Motor neuron (in vitro differentiated cells): ENCODE measurements at regions not wholly inside any gene's neighbourhood (a gene's known extent, or its start where the extent isn't known, plus 50 kb on each side); places are given as distances from the start of the nearest gene placed in this dataset.

ENCODE experiments used
- ATAC-seq, 8 experiments: fragments of 200-7000 bp; cut with Tn5 transposase; replicated peaks in 6 of 8; 2 replicates each; pipeline ENCODE4 v1.8.0; 2021; ENCODE audit warnings: mild to moderate bottlenecking in 8 of 8, moderate library complexity in 8 of 8
- H3K27ac ChIP-seq, 2 donors: fragments of 250-450 bp; sonication (Bioruptor Pico); 2 replicates each; pipeline ENCODE4 v1.9.0; 2021; ENCODE audit warnings: antibody characterized with exemption in 2 of 2, mild to moderate bottlenecking in 2 of 2, moderate library complexity in 1 of 2
- H3K4me1 ChIP-seq, 2 donors: fragments of 250-450 bp; sonication (Bioruptor Pico); replicated peaks in 1 of 2; 2 replicates each; pipeline ENCODE4 v1.6.1; 2021; ENCODE audit warnings: antibody characterized with exemption in 2 of 2, mild to moderate bottlenecking in 2 of 2, moderate library complexity in 1 of 2
- H3K4me3 ChIP-seq, 5 donors: fragments of 250-450 bp; sonication (Bioruptor Pico); 2 replicates each; pipeline ENCODE4 v1.9.0; 2021; ENCODE audit warnings: antibody characterized with exemption in 5 of 5, mild to moderate bottlenecking in 5 of 5, moderate library complexity in 4 of 5
- WGBS, 10 experiments: fragments of 450-650 bp; shearing (Covaris generic); methylation state at CpG; one replicate each; pipeline ENCODE4 v1.0.0; 2022; 5-methylcytosine and 5-hydroxymethylcytosine counted together
- in situ Hi-C, 9 experiments: fragments of 400-800 bp; cut with MboI; loops; one replicate each; pipeline ENCODE4 v1.15.0; 2021; ENCODE audit warnings: low sequenced_read_pairs in 9 of 9, low pct_unique_long_range_greater_than_20kb in 2 of 9; ENCODE audit not compliant: unreplicated experiment in 9 of 9

DNA sequence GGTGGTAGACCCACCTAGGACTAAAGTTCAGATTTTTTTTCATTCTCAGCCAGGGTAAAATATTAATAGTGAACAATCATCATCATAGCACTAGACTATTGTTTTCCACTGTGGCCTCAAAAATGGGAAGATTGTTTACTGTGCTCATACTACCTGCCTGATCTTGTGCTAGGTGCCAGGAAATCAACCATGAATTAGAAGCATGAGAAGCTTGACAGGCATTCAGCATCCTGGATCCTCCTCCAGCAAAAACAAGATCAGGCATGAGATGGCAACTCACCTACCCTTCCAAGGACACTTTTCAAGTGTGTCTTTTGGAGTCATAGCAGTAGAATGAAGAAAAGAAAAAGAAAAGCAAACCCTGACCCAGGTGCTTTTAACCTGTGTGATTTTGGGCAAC, 174.2 kb downstream of the CYLD start:
- no peak overlapping the region for H3K27ac ChIP-seq
- no peak for ATAC-seq
- peaks cover 17 to 27% of the 10 kb centered on the region in 2 donors for H3K4me1 ChIP-seq
- no peak overlapping the region for H3K4me3 ChIP-seq
- in situ Hi-C loops: no loop called here

DNA sequence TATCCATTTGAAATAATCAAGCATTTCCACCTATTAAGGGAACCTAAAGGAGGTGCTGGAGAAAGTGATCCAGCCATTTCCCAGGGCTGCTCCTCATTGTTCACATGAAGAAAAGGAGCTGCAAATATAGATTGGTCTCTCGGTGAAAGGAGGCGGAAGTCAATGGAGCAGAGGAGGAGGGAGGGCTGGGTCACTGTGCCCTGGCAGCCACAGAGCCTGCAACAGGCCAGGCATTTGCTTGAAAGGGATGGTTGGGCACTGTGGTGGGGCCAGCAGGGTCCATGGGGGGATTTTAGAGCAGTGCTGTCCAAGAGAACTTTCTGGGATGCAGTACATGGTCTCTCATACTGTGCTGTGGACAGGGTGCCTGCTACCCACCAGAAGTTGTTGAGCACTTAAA, 173.2 kb downstream of the CYLD start:
- Histone ChIP-seq H3K4me3 (no peak overlapping the region), H3K4me1 (peaks cover 26 to 36% of the 10 kb centered on the region in 2 donors), H3K27ac (no peak overlapping the region)
- 33 to 54% (median 43%) methylated on average over 2 of the region's 2 CpGs; no CpG with 5 or more reads in 7 of the 10 experiments for WGBS, 10 experiments
- in situ Hi-C loops: no loop called here
- peak in 2 of 8 experiments; percentile 32 to 53 for ATAC-seq

DNA sequence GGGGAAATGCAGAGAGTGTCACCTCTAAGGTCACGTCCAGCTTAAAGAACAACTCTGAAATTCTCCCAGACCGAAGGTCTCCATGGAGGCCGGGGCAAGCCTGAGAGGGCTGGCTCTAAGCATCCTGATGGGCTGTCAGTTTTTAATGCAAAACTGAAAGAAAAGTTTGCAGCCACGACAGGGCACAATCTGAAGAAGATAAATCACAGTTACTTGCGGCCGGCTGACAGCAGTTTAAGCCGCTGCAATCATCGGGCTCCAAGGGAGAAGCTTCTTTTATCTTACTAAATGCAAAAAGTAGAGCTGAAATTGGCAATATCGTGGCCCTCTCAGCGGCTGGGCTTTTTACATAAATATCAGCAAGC, 168.8 kb downstream of the CYLD start:
- Histone ChIP-seq H3K4me1 (peaks cover 17 to 22% of the 10 kb centered on the region in 2 donors), H3K4me3 (no peak overlapping the region), H3K27ac (no peak overlapping the region)
- in situ Hi-C loops: no loop called here
- peak in 6 of 8 experiments; percentile 40 to 82 (median 78) for ATAC-seq
- whole genome bisulfite sequencing, 10 experiments: 4 to 33% (median 14%) methylated on average over 1 to 10 of the region's 10 CpGs

DNA sequence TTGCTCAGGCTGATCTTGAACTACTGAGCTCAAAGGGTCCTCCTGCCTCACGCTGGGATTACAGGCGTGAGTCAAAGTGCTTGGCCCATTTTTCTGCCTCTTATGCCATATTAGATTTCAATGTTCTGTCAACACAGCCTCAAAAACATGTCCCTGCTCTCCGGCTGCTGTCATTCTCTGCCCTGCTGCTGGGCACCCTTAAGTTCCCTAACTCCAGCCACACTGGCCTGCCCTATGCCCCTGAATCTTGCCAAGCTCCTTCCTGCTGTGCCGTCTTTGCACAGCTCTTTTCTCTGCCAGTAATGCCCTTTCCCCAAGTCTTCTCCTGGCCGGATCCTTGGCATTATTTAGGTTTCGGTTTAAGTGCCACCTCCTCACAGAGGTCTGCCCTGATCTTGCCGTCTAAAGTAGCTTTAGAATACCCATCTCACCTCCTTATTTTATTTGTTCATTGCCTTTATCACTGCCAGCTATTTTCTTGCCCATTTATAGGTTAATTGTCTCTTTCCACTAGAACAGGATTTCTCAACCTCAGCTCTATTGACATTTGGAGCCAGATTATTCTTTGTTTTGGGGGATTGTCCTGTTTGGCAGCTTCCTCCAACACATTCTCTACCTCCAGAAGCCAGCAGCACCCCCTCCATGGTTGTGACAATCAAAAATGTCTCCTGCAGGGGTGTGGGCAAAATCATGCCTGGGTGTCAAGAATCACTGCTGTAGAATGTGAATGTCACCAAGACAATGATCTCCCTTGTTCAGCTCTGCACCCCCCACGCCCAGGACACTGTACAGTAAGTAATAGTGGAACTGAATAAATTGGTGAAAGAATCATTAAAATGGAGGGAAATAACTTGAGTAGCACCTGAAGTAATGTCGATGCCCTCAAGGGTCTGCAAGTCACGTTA, 168.2 kb downstream of the CYLD start:
- Histone ChIP-seq H3K27ac (no peak overlapping the region), H3K4me3 (no peak overlapping the region), H3K4me1 (peaks cover 13 to 22% of the 10 kb centered on the region in 2 donors)
- 7 to 82% (median 53%) methylated on average over 2 to 7 of the region's 10 CpGs; no CpG with 5 or more reads in 1 of the 10 experiments for WGBS, 10 experiments
- in situ Hi-C loops: no loop called here
- peak in 5 of 8 experiments; percentile 32 to 50 (median 38) for ATAC-seq

DNA sequence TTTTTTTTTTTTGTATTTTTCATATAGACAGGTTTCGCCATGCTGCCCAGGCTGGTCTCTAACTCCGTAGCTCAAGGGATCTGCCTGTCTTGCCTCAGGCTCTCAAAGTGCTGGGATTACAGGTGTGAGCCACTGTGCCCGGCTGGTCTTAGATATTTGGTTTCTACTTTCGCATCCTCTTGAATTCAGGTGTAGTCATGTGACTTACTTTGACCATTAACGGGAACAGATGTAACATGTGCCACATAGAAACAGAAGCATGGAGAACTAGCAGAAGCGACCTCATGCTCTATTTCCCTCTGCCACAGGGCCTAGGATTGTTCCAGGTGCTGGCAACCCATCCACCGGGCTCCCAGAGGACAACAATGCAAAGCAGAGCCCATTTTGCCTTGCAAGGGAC, 166.6 kb downstream of the CYLD start:
- in situ Hi-C loops: no loop called here
- no peak for ATAC-seq
- 39 to 100% (median 95%) methylated on average over 1 to 7 of the region's 7 CpGs; no CpG with 5 or more reads in 3 of the 10 experiments for WGBS, 10 experiments

DNA sequence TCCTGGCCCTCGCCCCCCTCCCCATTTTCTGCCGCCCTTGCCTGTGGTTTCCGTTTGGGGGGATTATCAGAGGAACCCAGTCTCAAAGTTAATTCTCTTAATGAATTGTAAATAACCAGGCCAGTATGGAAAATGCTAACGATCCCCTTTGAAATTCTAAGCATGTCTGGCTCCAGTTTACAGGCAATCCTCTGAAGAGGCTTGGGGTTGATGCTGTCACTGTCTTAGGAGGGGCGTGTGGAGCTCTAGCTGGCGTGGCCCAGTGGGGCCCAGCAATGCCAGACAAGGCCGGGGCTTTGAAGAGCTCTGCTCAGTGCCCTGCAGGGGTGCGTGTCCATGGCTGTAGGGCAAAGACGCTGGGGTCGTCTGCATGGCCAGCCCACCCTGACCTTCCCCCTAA, 164.6 kb downstream of the CYLD start:
- ATAC-seq: peak; percentile 41 to 77 (median 62)
- 0 to 83% (median 37%) methylated on average over 1 to 7 of the region's 10 CpGs; no CpG with 5 or more reads in 4 of the 10 experiments for WGBS, 10 experiments
- in situ Hi-C loops: no loop called here
- Histone ChIP-seq H3K4me3 (no peak overlapping the region), H3K4me1 (peaks cover 11 to 16% of the 10 kb centered on the region in 2 donors), H3K27ac (no peak overlapping the region)

More for the DNA sequence above, 166.6 kb downstream of the CYLD start:
- Histone ChIP-seq H3K27ac (no peak overlapping the region), H3K4me3 (no peak overlapping the region), H3K4me1 (peaks cover 11 to 22% of the 10 kb centered on the region in 2 donors)

DNA sequence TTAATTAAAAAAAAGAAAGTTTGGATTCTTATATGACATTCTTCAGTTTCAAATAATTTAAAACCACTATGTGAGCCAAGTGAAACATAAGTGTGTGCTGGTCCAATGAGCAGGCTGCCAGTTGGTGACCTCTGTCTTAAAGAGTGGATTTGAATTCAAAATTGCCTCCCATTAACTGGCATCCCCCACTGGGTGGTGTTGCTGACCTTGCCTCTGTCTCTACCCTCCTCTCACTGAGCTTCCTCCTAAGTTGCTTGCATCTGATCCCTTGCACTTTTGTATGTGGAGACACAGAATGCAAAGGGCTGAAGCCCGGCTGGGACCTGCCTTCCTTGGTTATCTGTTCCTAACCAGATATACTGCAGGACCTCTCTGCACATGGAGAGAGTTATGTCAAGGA, 160.6 kb downstream of the CYLD start:
- H3K4me1 ChIP-seq: no peaks in the 10 kb centered on the region
- in situ Hi-C loops: no loop called here
- H3K27ac ChIP-seq: no peak overlapping the region
- H3K4me3 ChIP-seq: no peak overlapping the region
- peak in 5 of 8 experiments; percentile 26 to 61 (median 45) for ATAC-seq
- 17 to 40% methylated on average over 1 of the region's 1 CpG; no CpG with 5 or more reads in 8 of the 10 experiments for WGBS, 10 experiments

DNA sequence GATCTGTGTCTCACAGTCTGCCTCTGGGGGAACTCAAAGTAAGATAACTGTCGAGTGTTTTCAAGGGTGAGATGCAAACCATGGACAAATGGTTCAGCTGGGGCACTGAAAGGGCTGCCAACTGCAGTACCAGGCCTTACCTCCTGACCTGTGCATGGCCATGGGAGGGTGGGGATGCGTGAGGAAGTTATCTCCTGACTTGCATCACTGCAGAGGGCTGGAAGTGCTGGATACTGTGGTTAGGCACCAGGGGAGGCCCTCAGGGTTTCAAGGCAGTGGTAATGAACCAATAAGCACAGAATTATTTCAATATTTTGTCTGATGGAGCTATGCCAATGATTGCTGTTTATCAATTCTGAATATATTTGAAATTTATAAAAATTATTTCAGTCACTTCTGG, 159.2 kb downstream of the CYLD start:
- Histone ChIP-seq H3K4me3 (no peak overlapping the region), H3K27ac (no peak overlapping the region), H3K4me1 (no peaks in the 10 kb centered on the region)
- ATAC-seq: no peak
- in situ Hi-C loops: no loop called here
- WGBS, 10 experiments: 0 to 100% (median 96%) methylated on average over 1 to 2 of the region's 2 CpGs; no CpG with 5 or more reads in 4 of the 10 experiments

DNA sequence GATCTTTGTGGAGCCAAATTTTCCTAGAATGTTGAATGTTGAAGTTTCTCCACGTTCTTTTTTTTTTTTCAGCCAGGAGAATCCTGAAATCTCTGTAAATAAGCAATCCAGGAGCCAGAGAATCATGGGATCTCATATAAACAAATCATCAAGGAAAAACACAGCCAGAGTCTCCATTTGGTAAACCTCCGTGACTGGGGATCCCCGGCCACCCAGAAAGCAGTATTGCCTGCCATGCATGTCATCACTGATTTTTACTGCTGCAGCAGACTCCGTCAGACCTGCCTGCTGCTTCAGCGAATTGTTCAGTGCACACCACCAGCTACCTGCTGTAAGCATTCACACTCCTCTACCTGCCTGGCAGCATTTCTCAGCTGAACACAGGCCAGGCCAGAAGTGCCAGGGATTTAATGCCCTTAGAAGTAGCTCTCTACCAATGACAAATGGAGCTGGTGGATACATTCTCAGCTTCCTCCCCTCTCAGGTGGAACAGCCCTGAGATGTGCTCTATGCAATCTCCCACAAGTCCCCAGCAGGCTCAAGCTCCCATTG, 158.6 kb downstream of the CYLD start:
- H3K27ac ChIP-seq: no peak overlapping the region
- ATAC-seq: no peak
- H3K4me3 ChIP-seq: no peak overlapping the region
- in situ Hi-C loops: no loop called here
- no peaks in the 10 kb centered on the region for H3K4me1 ChIP-seq
- 0 to 80% (median 61%) methylated on average over 2 to 5 of the region's 5 CpGs for WGBS, 10 experiments

DNA sequence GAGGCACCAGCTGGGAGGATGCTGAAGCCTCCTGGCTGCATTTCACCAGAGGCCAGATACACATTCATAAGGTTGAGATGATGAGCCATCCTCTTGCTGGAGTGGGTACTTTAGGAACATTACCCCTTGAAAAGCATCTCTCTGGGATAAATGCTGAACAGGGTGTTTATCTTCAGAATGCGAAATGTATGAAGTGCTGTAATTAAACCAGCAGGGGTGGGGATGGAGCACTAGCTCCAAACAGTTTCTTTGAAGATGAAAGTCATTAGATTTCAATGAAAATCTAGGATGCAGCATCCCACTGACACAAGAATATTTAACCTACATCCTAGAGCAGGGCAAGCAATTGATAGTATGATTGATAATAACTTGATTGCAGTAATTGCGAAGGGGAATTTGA, 158.1 kb downstream of the CYLD start:
- Histone ChIP-seq H3K4me3 (no peak overlapping the region), H3K27ac (no peak overlapping the region), H3K4me1 (no peaks in the 10 kb centered on the region)
- in situ Hi-C loops: no loop called here
- 37 to 100% (median 83%) methylated on average over 1 to 2 of the region's 2 CpGs; no CpG with 5 or more reads in 1 of the 10 experiments for WGBS, 10 experiments
- no peak for ATAC-seq

DNA sequence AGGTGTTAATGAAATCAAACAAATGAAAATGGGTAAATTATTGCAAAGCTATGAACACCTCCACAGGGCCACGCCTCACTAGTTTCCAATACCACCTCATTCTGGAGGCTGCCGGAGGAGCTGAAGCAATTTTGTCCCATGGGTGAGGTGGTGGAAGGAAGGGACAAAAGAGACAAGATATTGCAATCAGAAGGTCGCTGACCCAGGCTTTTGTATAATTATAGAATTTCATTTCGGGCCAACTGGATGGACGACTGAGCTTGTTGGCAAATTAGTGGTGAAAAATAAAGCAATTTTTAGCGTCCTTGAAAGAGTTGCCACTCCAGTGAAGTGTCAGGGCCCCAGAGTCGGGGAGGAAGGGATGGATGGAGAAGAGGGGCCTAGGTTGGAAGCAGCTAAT, 147.9 kb downstream of the CYLD start:
- in situ Hi-C loops: no loop called here
- no peak for ATAC-seq
- Histone ChIP-seq H3K4me1 (no peaks in the 10 kb centered on the region), H3K27ac (no peak overlapping the region), H3K4me3 (no peak overlapping the region)
- 13 to 93% (median 56%) methylated on average over 1 to 7 of the region's 7 CpGs; no CpG with 5 or more reads in 1 of the 10 experiments for WGBS, 10 experiments

DNA sequence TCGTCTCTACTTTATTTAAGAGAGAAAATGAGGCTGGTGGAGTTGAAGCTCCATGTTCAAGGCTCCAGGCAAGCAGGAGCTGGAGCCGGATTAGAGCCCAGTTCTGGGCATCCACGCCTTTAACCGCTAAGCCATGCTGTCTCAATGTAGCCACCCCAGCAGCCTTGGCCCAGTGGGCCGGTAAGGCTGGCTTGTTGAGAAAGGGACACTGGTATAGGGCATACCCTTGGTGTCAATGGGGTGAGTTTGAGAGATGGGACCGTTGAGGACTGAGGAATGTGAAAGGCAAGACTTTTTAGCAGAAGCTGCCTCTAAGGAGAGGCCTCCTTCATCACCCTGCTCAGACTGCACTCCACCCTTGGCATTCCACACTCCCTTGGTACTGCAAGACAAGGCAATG, 147.4 kb downstream of the CYLD start:
- in situ Hi-C loops: no loop called here
- Histone ChIP-seq H3K4me1 (no peaks in the 10 kb centered on the region), H3K27ac (no peak overlapping the region), H3K4me3 (no peak overlapping the region)
- 60 to 100% (median 100%) methylated on average over 1 to 2 of the region's 6 CpGs; no CpG with 5 or more reads in 5 of the 10 experiments for WGBS, 10 experiments
- no peak for ATAC-seq

DNA sequence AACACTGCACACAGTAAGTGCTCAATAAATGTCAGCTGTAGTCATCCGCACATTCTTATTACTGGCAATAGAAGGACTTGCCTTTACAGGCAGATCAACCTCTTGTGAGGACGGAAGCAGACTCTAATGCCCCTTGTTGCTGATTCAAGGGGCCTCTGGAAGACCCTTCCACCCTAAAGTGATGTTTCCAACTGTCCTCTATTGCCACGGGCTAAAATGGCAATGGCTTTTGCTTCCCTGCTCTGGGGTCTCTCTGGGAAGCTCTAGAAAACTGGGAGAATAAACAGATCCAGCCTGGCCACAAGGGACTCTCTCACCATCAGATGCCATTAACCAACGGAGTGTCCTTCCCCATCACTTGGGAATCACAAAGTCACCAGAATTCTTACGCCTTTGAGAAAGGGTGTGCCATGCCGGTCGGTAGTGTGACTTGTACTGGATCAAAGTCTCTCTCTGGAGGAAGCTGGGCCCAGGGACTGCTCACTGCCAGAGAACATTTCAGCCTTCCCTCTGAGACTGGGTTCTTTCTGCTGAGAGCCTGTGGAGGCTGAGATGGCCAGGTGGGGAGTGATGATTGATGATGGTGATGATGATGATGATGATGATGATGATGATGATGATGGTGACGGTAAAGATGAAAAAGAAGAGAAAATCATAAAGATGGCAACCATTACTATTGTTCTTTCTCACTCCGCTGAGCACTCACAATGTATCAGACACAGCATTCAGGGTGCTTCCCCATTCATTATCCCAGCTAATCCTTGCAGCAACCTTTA, 146.8 kb downstream of the CYLD start:
- in situ Hi-C loops: no loop called here
- 36 to 100% (median 81%) methylated on average over 1 to 7 of the region's 9 CpGs; no CpG with 5 or more reads in 1 of the 10 experiments for WGBS, 10 experiments
- H3K27ac ChIP-seq: no peak overlapping the region
- no peaks in the 10 kb centered on the region for H3K4me1 ChIP-seq
- H3K4me3 ChIP-seq: no peak overlapping the region
- no peak for ATAC-seq
